CMK (cell line): ENCODE measurements at regions not wholly inside any gene's neighbourhood (a gene's known extent, or its start where the extent isn't known, plus 50 kb on each side); places are given as distances from the start of the nearest gene placed in this dataset.

ENCODE experiments used
- DNase-seq: peaks from one replicate; pipeline ENCODE4 v3.0.0-alpha.2; 2010; ENCODE audit warnings: low read depth

DNA sequence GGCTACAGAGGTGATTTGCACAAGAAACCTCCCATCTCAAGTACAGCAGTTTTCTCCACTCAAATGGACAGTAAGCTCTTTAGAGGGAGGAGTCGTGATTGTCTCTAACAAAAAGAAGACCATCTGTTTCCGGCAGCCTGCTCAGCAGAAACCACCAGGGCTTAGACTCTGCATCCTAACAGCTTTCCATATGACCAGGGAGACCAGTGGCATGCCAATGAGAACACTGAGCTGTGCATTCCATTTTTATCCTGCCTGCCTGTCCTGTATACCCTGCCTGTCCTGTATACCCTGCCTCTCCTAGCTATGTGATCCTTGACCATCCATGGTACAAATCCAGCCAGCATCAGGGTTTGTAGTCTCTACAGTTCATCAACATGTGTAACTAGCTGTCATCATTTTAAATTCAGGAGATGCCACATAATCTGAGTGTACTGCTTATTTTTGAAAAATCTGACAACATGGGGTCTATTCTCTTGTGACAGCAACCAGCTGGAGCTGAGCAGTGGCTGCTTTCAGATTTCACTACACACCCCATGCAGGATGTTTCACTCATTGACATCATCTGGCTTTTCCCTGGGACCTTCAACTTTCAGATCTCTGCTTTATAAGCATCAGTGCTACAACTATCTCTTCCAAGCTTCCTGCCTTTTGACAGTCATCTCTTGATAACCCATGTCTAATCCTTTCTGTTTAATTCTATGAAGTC is 50.5 kb upstream of the POU2AF2 start:
- DNase-seq = peak; percentile 38

DNA sequence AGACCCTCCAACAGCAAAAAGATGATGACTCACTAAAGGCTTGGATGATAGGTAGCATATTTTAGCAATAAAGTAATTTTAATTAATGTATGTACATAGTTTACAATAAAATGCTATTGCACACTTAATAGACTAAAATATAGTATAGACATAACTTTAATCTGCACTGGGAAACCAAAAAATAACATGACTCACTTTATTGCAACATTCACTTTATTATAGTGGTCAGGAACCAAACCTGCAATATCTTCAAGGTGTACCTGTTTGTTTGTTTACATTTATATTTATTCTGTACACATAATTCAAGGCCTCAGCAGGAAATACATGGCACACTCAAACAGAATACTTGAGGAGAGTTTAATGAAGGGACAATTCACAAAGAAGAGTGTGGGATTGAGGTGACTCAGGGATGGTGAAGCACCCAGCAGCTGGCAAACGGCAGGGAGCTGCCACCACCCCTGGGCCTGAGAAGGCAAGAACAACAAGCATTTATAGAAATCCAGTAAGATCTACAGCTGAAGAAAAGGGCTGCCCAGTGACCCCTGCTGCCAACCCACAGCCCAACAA is 51.5 kb upstream of the POU2AF2 start:
- no peak for DNase-seq

DNA sequence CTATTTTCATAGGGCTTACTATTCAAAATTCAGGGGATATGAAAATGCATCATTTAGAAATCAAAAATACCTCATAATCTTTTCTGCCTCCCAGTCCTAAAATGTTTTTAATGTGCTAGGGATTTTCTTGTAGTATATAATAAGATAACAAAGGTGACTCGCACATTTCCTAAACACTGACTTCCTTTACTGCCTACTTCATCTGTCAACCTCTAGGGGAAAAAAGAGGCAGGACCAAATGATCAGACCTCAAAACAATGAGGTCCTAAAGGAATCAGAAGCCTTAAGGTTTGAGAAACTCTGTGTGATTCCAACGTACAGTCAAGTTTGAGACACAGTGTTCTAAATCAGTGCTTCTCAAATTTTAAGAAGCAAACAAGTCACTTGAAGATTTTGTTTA is 56.1 kb upstream of the POU2AF2 start:
- no peak for DNase-seq

DNA sequence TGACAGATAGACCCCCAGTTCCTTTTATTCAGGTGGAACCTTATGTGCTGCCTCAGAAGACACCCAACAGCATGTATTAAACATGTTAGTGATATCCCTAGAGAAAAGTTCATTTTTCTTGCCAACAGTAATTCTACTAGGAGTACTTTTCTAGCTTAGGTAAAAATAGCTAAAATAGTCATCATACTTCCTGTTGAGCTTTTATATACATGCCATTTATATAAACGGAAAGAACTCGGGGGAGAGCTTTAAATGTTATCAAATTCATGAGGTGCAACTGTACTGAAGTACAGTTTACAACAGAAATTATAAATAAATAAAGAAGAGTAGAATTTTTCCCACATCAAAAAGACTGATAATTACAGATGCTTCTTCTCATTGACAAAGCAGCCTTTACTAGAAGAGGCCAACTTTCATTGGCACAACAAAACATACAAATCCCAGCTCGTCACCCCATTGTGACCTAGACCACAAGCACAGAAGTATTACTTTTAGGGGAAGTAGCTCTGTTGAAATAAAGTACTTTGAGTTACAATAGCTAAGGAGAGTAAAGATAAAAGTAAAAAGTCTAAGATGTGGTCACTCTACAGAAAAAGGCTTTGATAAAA is 59.1 kb upstream of the POU2AF2 start:
- DNase-seq = no peak

DNA sequence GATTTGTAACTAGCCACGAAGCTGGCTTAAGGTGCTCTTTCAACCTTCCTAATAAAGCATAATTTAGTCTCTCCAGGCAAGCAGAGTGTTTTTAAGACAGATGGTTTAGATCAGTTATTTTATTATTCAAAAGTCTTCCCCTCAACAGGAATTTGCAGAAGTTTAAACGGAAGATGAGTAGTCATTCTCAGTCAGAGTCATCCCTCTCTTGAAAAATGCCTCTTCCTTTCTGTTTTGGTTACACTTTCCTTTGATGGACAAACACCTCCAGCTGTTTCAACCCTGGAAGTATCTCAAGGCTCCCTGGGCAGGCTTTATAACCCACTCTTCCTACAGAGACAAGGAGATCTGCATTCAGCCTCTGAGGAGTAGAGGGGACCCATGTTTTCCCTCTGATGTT is 60.3 kb upstream of the POU2AF2 start:
- DNase-seq = no peak

DNA sequence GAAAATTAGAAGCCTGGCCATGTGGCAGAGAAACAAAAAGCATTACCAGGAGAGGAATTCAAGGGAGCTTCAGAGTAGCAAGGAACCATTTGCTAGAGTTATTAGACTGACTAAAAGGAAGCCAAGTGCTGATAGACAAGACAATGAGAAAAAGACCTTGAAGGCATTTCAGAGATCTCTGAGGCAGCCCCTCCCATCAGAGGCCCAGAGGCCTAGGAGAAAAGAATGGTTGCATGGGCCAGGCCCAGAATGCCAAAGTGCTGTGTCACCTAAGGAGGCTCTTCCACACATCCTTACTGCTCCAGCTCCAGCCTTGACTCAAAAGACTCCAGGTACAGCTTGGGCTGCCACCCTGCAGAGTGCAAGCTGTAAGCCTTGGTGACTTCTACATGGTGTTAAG is 61.8 kb upstream of the POU2AF2 start:
- DNase-seq = no peak

DNA sequence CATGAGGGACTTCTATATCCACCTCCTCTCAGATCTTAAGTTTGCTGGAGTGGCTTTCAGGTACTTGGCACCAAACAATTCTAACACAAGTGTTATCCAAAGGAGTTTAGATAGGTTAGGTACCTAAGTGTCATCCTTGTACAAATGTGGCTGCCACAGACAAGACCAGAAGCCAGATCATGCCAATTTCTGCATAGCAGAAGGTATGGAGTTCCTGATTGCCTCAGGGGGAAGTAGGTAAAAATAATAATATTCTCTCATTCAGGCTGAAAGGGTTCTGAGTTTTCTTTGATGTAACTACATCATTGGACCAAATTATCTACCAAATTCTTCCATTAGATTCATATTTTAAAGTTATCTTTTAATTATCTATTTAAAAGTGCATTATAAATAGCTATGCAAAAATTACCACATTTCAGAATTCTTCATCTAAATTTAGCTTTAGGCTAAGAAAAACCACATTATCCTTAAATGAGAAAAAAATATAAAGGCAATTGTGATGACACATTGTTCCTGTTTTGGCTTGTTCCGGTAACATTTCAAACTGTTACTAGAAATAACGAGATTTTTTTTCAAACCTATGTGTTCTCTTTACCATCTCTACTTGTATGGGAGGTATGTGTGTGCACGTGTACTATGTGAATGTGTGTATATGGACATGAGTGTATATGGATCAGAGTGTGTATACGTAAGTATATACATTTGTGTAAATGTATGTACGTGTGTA is 66.2 kb upstream of the POU2AF2 start:
- no peak for DNase-seq

DNA sequence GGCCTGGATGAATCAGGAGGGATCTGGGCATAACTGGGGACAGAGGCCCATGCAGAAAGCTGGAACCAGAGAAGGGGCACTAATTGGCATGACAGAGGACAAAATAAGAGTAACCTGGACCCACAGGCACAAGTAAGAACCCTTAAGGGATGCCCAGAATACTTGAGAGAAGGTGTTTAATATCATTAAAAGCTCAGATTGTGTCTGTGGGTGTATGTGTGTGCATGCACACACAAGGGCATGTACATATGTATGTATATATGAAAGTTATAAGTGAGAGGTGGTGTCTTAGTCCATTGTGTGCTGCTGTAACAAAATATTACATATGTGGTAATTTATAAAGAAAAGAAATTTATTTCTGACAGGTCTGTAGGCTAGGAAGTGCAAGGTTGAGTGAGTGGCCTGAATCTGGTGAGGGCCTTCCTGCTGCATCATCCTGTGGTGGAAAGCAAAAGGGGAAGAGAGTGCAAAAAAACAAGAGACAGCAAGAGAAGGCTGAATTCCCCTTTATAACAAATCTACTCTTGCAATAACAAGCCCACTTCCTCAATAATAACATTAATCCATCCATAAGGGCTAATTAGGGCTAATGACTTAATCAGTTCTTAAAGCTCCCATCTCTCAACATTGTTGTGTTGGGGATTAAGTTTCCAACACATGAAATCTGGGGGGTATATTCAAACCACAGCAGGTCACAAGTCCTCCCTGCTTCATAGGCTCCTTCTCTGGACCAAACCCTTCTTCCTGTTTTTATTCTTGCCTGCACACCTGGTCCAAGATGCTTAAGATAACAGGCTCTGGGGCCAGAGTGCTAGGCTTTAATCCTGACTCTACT is 68.3 kb upstream of the POU2AF2 start:
- DNase-seq = no peak

DNA sequence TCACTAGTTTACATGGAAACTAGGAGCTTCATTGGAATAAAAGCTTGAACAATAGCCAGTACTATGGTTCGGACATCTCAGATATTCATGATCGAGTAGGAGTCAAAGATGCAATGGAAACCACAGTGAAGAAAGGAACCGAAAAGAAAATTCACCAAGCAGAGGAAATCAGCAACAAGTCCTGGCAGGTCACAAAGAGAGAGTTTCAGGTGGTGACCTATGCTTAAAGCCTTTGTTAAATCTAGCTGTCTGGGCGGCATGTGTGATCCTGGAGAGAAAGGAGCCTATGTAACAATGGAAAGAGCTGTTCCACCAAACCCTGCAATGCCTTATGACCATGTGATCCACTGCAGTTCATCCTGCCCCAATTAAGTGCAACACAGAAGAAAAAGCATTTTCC is 68.9 kb upstream of the POU2AF2 start:
- DNase-seq = no peak

DNA sequence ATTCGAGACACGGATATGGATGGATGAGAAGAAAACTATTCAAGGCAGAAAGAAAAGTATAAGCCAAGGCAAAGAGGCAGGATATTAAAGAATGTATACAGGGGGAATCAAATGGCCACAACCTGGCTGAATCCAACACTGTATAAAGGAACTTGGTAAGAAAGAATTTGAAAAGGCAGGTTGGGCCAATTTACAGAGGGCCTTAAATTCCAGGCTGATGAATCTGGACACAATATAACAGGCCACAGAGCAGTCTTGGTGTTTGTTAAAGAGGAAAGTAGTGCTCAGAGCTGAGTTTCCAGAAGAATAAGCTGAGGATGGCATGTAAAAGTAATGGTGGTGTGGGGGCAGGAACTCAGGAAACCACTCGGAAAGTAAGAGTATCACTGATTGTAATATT is 72.3 kb upstream of the POU2AF2 start:
- no peak for DNase-seq

DNA sequence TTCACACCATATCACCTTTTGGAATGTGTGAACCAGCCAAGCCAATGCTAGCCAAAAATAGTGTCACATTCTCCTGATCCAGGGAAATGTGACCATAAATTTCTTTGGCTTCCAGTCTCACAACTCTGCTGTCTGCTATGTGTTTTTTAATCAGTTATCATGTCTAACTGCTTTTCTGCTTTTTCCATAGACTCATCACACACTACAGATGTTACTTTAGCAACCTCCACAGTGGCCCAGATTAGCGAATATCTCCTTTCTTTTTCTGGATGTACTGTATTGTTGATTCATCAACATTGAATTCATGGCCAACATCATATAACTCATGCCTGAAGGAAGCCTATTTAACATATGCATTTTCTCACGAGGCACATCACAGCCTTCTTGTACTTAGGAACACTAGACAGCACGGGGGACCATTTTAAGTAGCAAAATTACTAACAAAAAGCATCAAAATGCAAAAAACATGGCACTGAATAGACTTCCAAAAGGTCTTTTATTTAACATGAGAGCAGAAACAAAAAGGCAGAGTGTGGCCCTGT is 73.1 kb upstream of the POU2AF2 start:
- no peak for DNase-seq

DNA sequence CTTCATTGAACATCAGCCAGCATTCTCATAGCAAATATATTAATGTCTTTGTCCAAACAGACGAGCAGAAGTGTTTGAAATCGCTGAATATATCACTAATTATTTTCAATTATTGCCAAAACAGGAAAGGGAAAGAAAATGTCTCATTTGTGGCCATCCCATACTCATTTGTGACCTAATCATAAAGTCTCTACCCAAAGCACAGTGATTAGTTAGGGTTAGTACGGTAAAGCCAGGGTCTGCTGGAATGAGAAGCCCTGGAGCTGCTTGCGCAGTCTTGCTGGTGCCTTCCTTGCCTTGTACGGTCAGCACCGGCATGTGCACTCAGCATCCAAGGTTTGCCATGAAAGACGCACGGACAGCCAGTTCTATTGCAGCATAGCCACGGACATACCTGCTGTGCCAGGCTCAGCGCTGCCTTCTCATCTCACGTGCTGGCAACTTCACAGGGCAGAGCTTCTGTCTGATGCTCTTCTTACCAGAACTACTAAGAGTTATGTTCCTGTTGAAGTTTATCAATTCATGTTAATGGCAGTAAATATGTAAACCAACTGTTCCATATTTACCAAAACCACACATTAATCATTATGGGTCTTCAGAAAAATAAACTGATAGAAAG is 74.7 kb upstream of the POU2AF2 start:
- DNase-seq = no peak

DNA sequence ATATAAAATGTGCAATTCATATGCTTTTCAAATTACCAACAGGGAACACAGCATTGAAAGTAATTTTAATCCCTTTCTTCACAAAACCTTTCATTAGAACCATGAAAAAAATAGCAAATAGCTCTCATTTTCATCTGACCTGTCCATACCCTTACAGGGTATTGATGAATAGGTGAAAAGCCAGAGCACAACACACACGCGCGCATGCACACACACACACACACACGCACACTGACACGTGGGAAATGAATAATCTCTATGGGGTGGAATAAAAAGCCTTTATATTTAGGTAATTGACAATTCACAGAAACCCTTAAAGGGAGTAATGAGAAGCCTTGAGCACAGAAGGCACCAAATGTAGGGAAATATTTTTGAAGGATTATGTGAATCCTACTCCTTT is 76.2 kb upstream of the POU2AF2 start:
- no peak for DNase-seq

DNA sequence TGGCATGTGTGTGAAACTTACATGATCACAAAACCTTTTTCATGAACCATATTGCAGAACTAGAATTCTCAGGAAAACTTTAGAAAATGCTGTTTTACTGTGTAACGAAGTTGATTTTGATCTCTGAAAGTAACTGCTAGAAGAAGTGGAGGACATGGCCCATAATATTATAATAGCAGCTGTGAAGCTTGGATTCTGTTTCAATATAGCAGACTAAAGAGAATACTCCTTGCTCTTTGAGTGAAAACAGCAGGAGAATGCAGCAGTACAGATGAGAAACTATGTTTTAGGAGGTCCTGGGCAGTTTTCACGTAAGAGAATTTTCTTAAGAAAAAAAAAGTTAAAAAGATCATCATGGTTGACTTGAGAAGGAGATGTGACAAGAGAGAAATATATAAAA is 76.7 kb upstream of the POU2AF2 start:
- DNase-seq = no peak

DNA sequence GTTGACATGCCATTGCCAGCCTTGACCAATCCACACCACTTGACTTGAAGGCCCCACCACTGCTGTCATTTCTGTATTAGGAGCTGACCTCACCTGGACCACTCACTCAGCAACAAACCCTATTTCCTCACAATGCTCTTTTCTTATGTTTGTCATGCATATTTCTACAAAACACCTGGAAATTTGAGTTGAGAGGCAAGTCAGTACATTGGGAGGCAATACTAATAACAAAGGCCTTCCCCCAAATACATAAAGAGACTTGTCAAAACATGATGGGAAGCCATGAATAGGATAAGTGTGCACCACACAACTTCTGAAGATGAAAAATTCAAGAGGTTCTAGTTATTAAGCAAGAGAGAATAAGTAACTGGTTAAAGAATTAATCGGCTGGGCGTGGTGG is 77.9 kb upstream of the POU2AF2 start:
- DNase-seq = no peak

DNA sequence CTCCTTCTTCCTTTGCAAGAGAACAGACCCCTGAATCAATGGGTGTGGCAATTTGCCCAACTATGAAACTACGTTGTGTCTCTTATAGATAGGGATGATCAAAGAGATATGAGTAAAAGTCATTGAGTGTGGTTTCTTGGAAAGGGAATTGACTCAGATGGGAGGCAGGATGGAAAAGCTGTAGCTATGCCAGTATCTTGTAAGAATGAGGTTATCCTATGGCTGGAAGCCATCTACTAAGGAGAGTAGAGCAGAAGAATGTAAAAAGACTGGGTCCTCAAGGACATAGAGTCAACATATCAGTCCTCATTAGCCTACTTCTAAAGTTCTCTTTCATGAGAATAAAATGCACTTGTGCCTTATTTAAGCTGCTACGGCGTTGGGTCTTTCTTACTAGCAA is 78.9 kb upstream of the POU2AF2 start:
- DNase-seq = peak; percentile 45

DNA sequence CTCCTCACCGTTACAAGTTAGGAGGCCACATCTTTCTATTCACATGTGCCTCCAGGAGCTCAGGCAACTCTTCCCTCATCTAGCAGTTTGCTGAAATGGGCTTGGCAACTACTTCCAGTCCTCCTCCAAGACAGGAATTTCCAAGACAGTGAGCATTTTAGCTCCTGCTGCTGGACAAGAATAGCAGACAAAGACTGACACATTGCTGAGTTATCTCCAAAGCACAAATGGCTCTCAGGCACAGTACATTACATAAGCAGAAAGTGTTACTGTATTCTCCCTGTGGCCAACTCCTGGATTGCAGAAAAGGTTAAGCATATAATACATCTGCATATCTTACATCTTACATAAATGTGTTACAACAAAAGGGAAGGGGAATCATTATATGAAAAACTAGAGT is 83.2 kb upstream of the POU2AF2 start:
- no peak for DNase-seq

DNA sequence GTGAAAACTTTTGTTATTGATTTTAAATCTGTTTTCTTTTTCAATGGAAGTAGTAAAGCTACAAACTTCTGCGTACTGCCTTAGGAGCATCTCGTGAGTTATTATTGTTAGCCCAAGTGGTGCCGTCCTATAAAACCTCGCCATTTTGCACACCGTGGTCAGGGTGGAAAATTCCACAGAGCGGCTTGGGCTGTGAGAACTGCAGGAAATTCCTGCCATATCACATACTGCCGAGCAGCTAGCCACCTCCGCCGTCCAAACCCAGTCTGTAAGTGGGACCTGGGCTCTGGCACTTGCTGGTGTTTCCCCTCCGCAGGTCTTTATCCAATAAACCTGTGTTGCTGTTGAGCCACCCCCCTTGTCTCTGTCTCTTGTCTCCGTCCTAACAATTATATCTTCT is 88.0 kb upstream of the POU2AF2 start:
- no peak for DNase-seq

DNA sequence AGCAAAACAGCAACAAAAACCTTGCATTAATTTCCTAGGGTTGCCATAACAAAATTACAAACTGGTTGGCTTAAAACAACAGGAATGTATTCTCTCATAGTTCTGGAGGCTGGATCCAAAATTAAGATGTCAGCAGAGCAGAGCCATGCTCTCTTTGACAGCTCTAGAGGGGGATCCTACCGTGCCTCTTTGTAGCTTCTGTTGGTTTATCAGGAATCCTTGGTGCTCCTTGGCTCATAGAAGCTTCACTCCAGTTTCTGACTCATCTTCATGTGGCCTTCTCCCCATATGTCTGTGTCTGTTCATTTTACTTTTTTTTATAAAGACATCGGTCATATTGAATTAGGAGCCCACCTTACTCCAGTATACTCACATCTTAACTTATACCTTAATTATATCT is 90.5 kb upstream of the POU2AF2 start:
- no peak for DNase-seq

DNA sequence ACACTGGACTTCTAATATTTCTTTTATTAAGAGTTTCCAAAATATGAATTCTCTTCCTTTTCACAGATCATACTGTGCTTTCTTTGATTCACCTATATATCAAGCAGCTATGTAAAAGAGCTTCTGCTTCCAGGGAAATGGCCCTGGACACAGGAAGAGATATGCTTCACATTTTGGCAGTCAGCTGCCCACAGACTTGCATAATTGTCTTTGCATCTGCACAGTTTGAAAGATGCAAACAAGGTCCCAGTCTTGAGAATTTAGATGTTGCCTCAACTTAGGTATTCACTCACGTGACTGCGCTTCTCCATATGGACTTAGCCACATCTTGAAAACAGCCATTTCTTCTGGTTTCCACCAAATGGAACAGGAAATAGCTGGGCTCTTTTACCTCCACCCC is 92.3 kb upstream of the POU2AF2 start:
- no peak for DNase-seq

DNA sequence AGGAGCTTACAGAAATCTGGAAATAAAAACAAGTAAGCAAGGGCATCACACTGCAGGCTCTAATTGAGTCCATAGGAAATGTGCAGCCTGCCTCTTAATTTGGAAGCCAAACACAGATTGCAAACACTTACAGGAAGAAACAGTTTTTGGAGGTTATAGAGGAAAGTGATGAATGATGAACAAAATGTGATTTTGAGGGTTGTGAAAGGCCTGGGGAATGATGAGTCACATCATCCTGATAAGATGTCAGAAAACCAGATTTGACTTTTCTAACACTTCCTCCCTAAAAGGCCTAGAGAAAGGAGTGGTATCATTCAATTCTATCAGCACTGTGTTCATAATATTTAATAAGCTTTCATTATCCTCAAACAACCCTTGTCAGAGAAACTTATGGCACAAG is 96.6 kb upstream of the POU2AF2 start:
- no peak for DNase-seq

DNA sequence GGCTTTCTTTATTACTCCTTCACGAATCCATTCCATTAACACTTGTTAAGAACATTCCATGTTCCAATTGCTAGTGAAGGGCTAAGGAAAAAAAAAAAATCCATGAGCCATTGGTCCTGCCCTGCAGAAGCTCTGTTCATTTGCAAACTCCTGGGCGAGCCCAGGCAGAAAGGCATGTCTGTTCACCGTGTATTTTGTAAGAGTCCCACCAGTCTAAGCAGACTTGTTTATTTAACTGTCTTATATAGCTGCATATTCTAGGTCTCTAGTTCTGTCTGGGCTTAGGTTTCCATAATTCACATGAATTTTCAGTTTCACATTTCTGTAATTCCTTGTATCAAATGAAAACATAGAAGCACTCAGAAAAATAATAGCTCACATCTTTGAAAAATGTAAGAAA is 97.4 kb upstream of the POU2AF2 start:
- DNase-seq = no peak
